Middle frontal gyrus (tissue), 1 donor: ENCODE measurements at regions not wholly inside any gene's neighbourhood (a gene's known extent, or its start where the extent isn't known, plus 50 kb on each side); places are given as distances from the start of the nearest gene placed in this dataset.
"Not testable (repeated sequence)": the region's sequence is repeated elsewhere in the genome, so short reads cannot be mapped to it uniquely, and the experiment has no call there.

ENCODE experiments used
- DNase-seq: peaks from one replicate; pipeline ENCODE4 v3.0.0-alpha.2; 2015; ENCODE audit warnings: low spot score; ENCODE audit errors: extremely low spot score

- no peak for DNase-seq
Observed at GRCh38 chr7:149683181-149683580, 90.2 kb downstream of the ZNF467 start.

- DNase-seq, result no peak
Observed at GRCh38 chr7:149682038-149682437, 91.3 kb downstream of the ZNF467 start.

- DNase-seq, result no peak
Observed at GRCh38 chr7:149681274-149681673, 92.1 kb downstream of the ZNF467 start.

GRCh38 chr7:149680331-149681025, 92.9 kb downstream of the ZNF467 start:
- DNase-seq, result no peak

- DNase-seq, result not testable (repeated sequence)
Observed at GRCh38 chr7:149674728-149675385, 98.5 kb downstream of the ZNF467 start.

GRCh38 chr7:149673006-149673405, 100.4 kb downstream of the ZNF467 start:
- no peak for DNase-seq

- peak; percentile 29 for DNase-seq
Observed at GRCh38 chr7:149670288-149670687, 103.1 kb downstream of the ZNF467 start.

GRCh38 chr7:149669121-149669818, 104.1 kb downstream of the ZNF467 start:
- no peak for DNase-seq

GRCh38 chr7:149666360-149666945, 106.9 kb downstream of the ZNF467 start:
- no peak for DNase-seq

- DNase-seq, result not testable (repeated sequence)
Observed at GRCh38 chr7:149665618-149666017, 107.8 kb downstream of the ZNF467 start.

GRCh38 chr7:149664666-149665065, 108.7 kb downstream of the ZNF467 start:
- no peak for DNase-seq

GRCh38 chr7:149664176-149664575, 109.2 kb downstream of the ZNF467 start:
- DNase-seq, result no peak

GRCh38 chr7:149662591-149663095, 110.7 kb downstream of the ZNF467 start:
- no peak for DNase-seq

GRCh38 chr7:149655784-149656183, 117.6 kb downstream of the ZNF467 start:
- no peak for DNase-seq

GRCh38 chr7:149654588-149654987, 118.8 kb downstream of the ZNF467 start:
- no peak for DNase-seq

GRCh38 chr7:149650190-149650589, 123.2 kb downstream of the ZNF467 start:
- not testable (repeated sequence) for DNase-seq

- no peak for DNase-seq
Observed at GRCh38 chr7:149644754-149645153, 128.6 kb downstream of the ZNF467 start.

- DNase-seq, result no peak
Observed at GRCh38 chr7:149642589-149642988, 130.8 kb downstream of the ZNF467 start.

- DNase-seq, result no peak
Observed at GRCh38 chr7:149638566-149639320, 134.6 kb downstream of the ZNF467 start.

- DNase-seq, result no peak
Observed at GRCh38 chr7:149637911-149638565, 135.3 kb downstream of the ZNF467 start.
